ENCODE measurements at regions not wholly inside any gene's neighbourhood (a gene's known extent, or its start where the extent isn't known, plus 50 kb on each side); places are given as distances from the start of the nearest gene placed in this dataset.

DNA sequence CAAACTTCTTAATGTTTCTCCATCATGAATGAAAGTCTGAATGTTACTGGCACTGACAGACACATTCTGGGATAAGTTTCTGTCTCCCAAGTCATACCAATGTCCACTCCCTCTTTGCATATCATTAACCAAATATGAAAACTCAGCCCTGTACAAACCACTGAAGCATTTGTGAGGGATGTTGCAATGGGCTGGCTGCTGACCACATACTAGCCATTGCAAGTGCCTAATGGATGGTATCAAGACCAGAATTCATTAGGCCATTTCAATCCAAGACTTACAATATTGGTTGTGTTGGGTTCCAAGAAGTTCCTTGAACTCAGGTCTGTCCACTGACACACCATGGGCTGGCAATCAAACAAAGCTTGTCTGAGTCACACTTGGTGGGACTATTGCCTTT, 73.8 kb downstream of the CBLN2 start:
- no peak for DNase-seq

GRCh38 chr18:72468021-72468710, 76.0 kb downstream of the CBLN2 start:
- no peak for DNase-seq

GRCh38 chr18:72460210-72460680, 83.9 kb downstream of the CBLN2 start:
- DNase-seq: no peak

DNA sequence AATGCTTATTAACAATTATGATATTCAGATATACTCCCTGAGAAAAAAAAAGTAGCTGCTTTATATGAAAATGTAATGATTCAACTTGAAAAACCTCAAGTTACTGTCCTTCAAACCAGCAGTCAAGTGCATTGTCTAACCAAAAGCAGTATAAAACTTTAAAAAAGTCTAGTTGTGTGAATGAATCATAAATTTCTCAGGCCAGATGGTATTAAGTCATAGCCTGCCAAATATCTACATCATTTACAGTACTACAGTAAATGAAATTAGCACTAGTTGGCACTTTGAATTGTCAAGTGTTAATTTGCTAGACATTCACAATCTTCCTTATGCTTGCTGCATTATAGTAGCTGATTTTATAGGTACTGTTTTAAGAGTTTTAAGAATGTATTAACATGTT, 85.9 kb downstream of the CBLN2 start:
- DNase-seq: no peak

- DNase-seq: no peak
Measured at GRCh38 chr18:72456802-72457201, 87.3 kb downstream of the CBLN2 start.

- DNase-seq: no peak
Measured at GRCh38 chr18:72452328-72452727, 91.8 kb downstream of the CBLN2 start.

DNA sequence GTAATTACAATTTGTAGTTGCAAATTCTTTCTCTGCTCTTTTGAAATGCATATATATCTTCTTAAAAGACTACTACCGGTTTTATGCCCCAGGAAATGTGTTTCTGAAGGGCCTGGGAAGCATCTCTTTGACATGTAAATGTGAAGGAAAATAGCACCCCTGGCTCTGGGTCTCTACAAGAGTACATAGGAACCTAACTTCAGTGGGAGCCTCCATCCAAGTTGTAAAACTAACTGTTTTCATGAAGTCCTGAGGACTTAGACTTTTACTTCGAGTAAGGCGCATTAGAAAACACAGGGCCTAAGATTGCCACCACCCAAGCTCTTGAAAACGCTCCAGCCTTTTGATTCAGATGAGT, 99.4 kb downstream of the CBLN2 start:
- DNase-seq: no peak

DNA sequence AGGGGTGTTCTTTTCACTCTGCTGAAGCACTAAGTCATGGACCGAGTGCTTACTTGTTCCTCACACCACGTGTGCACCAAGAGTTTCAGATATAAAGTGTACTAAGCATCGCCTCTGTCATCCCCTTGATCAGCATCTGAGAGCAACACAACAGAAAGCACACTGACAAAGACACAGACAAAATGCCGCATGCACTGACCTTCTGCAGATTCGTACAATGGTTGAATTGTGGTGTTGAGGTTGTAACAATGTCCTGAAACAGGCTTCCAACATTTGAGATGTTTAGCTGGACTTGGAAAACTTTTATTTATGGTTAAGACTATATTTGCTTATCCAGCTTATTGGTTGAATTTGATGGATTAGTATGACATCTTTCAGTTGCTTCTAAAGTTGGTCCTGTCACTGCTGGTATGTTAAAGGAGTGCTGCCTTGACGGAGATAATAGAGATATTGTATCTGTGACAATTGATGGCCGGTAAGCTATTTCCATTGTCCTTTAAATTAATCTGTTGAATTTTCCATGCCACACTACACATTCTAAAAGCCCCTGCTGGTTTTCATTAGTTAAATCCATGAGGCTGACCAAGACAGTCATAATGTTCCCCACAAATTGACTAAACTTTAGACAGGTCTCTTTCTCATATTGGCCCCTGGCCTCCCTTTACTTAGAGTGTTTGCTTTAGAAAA, 99.9 kb downstream of the CBLN2 start:
- no peak for DNase-seq

- no peak for DNase-seq
Measured at GRCh38 chr18:72436401-72436800, 107.7 kb downstream of the CBLN2 start.

GRCh38 chr18:72433756-72434155, 110.4 kb downstream of the CBLN2 start:
- DNase-seq: no peak

- DNase-seq: no peak
Measured at GRCh38 chr18:72427721-72428120, 116.4 kb downstream of the CBLN2 start.

- no peak for DNase-seq
Measured at GRCh38 chr18:72419914-72420313, 124.2 kb downstream of the CBLN2 start.

GRCh38 chr18:72412927-72413326, 131.2 kb downstream of the CBLN2 start:
- DNase-seq: no peak

- no peak for DNase-seq
Measured at GRCh38 chr18:72411261-72411660, 132.9 kb downstream of the CBLN2 start.

- DNase-seq: no peak
Measured at GRCh38 chr18:72410399-72410798, 133.7 kb downstream of the CBLN2 start.

DNA sequence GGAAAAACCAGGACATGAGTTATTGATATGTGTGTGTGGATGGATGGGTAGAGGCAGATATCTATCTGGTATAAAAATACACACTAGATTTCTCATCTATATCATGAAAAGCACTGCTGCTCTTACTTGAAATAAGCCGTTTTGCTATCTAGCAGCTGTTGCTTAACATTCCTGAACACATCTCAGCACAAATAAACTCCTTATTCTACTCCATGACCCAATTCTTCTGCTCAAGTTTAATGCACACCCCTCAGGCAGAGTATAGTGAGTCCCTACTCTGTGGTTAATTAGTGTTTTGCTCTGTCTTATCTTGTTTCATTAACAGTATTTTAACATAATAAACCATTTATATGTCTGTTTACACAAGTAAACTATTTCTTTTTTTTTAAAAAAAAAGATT, 134.2 kb downstream of the CBLN2 start:
- no peak for DNase-seq

GRCh38 chr18:72407048-72407447, 137.1 kb downstream of the CBLN2 start:
- no peak for DNase-seq

GRCh38 chr18:72391951-72392350, 152.2 kb downstream of the CBLN2 start:
- no peak for DNase-seq

GRCh38 chr18:72391427-72391826, 152.7 kb downstream of the CBLN2 start:
- no peak for DNase-seq

DNA sequence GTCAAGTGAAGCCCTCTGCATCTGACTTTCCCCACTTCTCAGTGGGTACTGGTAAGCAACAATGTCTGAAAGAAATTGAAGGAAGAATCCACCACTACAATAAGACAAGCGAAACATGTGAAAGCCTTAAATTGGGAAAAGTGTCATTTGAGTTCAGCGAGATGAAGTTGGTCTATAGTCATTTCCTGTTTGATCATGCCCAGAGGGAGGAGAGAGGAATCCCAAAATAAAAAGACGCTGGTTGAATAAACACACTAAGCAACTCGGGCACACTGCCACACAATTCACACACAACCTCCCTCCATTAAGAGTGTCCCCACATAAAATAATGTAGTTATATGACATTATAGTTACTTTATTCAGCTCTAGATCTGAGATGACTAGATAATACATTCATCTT, 166.1 kb downstream of the CBLN2 start:
- no peak for DNase-seq

- no peak for DNase-seq
Measured at GRCh38 chr18:72376256-72376655, 167.9 kb downstream of the CBLN2 start.

DNA sequence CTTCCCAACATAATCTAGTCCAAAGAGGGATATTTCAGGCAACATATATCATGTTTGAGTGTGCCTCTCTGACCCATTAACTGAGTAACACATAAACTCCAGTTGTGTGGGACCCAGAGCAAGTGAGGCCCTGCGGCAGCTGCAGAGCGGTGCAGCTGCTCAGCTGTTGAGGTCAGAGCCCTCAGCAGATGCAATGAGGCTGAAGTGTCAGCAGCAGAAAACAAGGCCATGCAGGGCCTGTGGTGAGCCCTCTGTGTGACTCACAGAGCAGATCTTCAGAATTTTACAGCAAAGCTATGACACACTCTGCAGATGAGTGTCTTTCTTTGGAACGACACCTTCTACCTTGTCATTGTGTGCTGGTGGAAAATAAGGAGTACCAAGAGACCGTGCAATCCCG, 168.5 kb downstream of the CBLN2 start:
- no peak for DNase-seq

GRCh38 chr18:72372076-72372475, 172.1 kb downstream of the CBLN2 start:
- no peak for DNase-seq

DNA sequence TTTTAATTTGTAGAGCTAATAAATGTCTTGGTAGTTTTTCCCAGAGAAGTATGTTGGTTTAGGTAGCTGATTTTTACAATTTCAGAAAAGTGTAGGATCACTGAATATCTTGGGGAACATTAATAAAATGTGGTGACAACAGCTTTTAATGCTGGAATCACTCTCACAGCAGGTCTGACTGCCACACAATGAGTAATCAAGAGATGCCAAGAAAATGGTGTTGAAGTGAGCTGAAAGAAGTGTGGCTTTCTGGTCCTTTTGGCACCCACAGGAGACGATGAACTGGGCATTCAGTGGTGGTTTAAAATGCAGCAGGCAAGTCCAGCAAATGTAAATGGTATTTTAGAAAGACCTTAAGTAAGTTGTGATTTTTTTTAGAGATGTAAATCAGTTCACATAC, 175.8 kb downstream of the CBLN2 start:
- no peak for DNase-seq

DNA sequence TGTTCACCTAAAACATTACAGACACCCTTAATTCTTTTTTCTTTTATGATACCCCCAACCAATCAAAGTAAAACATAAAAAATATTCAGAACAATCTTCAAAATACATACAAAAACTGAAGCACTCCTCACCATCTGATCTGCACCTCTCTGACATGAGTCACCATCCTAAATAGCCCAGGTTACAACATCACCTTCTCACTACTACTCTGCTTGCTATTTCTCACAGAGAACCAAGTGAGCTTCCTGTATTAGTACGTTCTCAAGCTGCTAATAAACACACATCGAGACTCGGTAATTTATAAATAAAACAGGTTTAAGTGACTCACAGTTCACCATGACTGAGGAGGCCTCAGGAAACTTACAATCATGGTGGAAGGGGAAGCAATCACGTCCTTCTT, 183.5 kb downstream of the CBLN2 start:
- no peak for DNase-seq
